Skeletal muscle tissue (tissue), 3 donors: ENCODE measurements at regions not wholly inside any gene's neighbourhood (a gene's known extent, or its start where the extent isn't known, plus 50 kb on each side); places are given as distances from the start of the nearest gene placed in this dataset.

Experiments
- H3K27ac ChIP-seq: one replicate; pipeline ENCODE4 v1.7.0; 2013; ENCODE audit warnings: mild to moderate bottlenecking, low read depth, low read length, inconsistent platforms
- H3K27me3 ChIP-seq, 3 donors: one replicate each; pipeline ENCODE4 v1.7.0; 2013; ENCODE audit warnings: low read length in 3 of 3; ENCODE audit not compliant: control insufficient read depth in 3 of 3, insufficient read depth in 3 of 3
- H3K36me3 ChIP-seq, 3 donors: one replicate each; pipeline ENCODE4 v1.7.0; 2013; ENCODE audit warnings: low read length in 3 of 3; ENCODE audit not compliant: control insufficient read depth in 3 of 3, insufficient read depth in 3 of 3
- H3K4me1 ChIP-seq, 3 donors: one replicate each; pipeline ENCODE4 v1.7.0; 2013; ENCODE audit warnings: low read length in 3 of 3, mild to moderate bottlenecking in 3 of 3; ENCODE audit not compliant: control insufficient read depth in 3 of 3, insufficient read depth in 3 of 3
- H3K4me3 ChIP-seq, 3 donors: one replicate each; pipeline ENCODE4 v1.7.0; 2013; ENCODE audit warnings: low read length in 3 of 3
- H3K9ac ChIP-seq, 3 donors: one replicate each; pipeline ENCODE4 v1.7.0; 2013; ENCODE audit warnings: low read length in 3 of 3, mild to moderate bottlenecking in 3 of 3, moderate library complexity in 2 of 3, low read depth in 1 of 3
- H3K9me3 ChIP-seq, 3 donors: one replicate each; pipeline ENCODE4 v1.7.0; 2013; ENCODE audit warnings: low read length in 3 of 3; ENCODE audit not compliant: control insufficient read depth in 3 of 3
- donor health status: Osteomylitis.

DNA sequence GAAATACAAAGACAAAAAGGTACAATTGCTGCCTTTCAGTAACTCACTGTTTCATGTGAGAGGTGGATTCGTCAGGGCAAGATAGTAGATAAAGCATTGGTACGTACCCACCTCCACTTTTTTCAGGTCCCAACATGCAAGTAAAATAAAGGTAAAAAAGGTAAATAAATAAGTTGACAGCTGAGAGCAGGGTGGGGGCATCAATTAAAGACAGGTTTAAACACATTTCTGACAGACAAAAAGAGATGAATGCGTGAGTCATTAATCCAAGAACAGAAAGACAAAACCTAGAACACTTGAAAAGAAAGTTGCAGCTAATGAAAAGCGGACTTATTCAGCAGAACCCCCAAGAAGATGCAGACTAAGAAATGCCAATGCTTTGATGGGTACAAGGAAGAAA is 979.6 kb upstream of the CDH2 start:
- Histone ChIP-seq H3K4me3 (no peak overlapping the region), H3K36me3 (no peaks in the 10 kb centered on the region), H3K9me3 (no peaks in the 10 kb centered on the region), H3K9ac (no peak overlapping the region), H3K4me1 (no peaks in the 10 kb centered on the region), H3K27me3 (no peaks in the 10 kb centered on the region), H3K27ac (no peak overlapping the region)

DNA sequence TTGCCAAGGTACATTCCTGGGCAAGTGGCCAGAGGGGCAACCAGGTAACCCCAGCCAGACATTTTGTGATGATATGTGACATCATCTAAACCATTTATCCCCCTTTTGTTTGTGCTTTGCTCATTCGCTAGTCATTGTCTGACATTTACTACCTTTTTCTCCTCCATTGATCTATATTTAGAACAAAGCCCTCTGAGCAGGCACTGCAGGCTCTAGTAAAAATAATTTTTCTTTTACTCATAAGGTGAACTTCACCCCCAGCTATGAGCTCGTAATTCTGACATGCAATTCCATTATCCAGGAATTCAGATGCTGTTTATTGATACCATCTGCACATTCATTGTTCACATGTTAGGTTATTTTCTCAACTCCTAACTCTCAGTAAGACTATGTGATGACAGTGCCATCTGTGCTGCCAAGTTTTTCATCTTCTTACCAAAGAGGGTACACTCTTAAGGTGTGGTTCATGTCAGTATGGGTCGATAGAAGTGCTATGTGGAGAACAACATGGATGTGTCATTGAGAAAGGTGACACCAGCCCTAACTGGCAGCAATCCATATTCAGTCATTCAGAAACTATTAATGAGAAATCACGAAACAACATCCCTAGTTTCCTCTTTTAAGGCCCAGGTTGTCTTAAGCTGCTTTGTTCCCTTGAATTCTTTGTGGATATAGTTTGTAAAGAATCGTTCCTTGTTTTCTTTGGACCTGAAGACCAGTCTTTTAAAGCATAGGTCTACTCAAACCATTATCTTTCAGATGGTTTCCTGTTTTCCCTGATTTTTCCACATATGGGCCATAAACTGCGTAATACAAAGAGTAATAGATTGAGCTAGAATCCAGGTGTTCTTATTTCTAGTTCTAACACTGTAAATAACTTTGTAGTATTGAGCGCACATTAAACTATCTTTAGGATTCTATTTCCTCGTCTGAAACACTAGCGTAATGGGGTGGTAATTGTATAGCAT is 978.1 kb upstream of the CDH2 start:
- no peaks in the 10 kb centered on the region for H3K9me3 ChIP-seq
- no peak overlapping the region for H3K27ac ChIP-seq
- no peaks in the 10 kb centered on the region for H3K27me3 ChIP-seq
- H3K36me3 ChIP-seq, result no peaks in the 10 kb centered on the region
- no peak overlapping the region for H3K9ac ChIP-seq
- H3K4me3 ChIP-seq, result no peak overlapping the region
- H3K4me1 ChIP-seq, result no peaks in the 10 kb centered on the region

DNA sequence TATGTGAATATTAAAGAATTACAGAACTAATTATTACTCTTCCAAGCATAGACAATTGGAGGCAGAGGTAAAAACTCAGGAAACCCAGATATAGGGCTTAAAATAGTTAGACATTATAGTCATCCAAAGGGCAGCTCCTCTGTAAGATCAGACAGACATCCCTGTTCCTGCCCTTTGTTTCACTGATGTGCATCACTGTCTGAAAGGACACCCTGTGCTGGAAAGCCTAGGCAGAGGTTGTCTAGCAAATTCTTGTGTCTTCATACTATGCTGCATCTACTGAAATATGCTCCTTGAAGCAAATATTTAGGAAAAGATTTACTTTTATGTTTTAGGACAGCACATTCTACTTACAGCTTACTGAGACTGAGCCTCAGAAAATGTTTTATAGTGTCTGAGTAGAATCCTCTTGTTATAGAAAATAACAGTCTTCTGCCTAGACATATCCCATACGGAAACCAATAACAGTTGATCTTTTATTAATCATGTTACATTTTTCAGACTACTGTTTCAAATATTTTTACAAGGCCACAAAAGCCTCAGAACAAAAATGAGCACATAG is 977.3 kb upstream of the CDH2 start:
- Histone ChIP-seq H3K4me3 (no peak overlapping the region), H3K27me3 (no peaks in the 10 kb centered on the region), H3K36me3 (no peaks in the 10 kb centered on the region), H3K9ac (no peak overlapping the region), H3K27ac (no peak overlapping the region), H3K9me3 (no peaks in the 10 kb centered on the region), H3K4me1 (no peaks in the 10 kb centered on the region)

DNA sequence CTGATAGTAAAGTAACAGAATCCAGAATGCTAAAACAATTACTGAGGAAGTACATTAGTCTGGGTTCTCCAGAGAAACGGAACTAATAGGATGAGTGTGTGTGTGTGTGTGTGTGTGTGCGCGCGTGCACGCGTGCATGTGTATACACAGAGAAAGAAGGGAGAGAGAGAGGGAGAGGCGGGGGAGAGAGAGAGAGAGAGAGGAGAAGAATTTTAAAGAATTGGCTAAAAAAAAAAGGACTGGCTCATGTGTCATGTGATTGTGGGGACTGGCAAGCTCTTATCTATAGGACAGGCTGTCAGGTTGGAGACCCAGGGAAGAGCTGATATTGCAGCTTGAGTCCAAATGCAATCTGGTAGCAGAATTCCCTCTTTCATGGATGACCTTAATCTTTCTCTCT is 976.2 kb upstream of the CDH2 start:
- no peaks in the 10 kb centered on the region for H3K4me1 ChIP-seq

DNA sequence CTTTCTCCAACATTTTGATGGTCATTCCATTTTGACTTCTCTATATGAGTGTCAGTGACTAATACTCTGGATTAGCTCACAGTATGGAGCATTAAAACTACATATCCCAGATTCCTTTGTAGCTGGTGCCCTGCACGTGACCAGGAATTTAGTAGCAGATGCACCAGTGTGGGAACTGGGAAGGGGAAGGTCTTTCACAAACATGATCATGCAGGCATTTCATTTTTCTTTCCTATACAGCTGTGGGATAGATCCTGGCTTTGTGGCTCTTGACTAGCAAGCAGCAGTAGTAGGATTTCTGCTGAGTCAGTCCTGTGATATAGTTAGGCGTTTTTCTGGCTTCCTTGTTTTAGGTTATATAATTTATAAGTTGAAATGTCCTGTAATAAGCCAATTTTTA is 971.0 kb upstream of the CDH2 start:
- Histone ChIP-seq H3K27me3 (no peaks in the 10 kb centered on the region), H3K4me3 (no peak overlapping the region), H3K9ac (no peak overlapping the region), H3K36me3 (no peaks in the 10 kb centered on the region), H3K4me1 (no peaks in the 10 kb centered on the region), H3K27ac (no peak overlapping the region), H3K9me3 (no peaks in the 10 kb centered on the region)

More for the DNA sequence above, 976.2 kb upstream of the CDH2 start:
- Histone ChIP-seq H3K27me3 (no peaks in the 10 kb centered on the region), H3K9ac (no peak overlapping the region), H3K27ac (no peak overlapping the region), H3K9me3 (no peaks in the 10 kb centered on the region), H3K4me3 (no peak overlapping the region), H3K36me3 (no peaks in the 10 kb centered on the region)

DNA sequence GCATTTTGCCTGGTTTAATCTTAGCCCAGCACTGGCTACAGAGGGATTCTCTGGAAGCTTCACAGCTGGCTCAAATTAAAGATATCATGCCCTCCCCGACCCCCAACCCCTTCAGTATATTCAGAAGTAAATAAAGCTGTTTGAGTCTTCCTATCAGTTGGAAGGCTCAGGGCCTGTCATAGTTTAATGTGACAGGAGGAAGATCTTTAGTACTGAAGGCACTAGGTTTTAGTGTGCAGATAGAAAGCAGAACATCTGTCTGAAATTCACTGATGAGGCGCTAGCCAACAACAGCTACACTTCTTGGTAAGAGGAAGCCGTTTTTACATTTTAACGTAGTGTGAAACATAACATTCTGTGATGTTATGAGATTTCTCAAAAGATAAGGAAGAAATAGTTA is 969.1 kb upstream of the CDH2 start:
- no peak overlapping the region for H3K9ac ChIP-seq
- no peaks in the 10 kb centered on the region for H3K4me1 ChIP-seq
- H3K4me3 ChIP-seq, result no peak overlapping the region
- no peak overlapping the region for H3K27ac ChIP-seq
- H3K9me3 ChIP-seq, result no peaks in the 10 kb centered on the region
- H3K36me3 ChIP-seq, result no peaks in the 10 kb centered on the region
- H3K27me3 ChIP-seq, result no peaks in the 10 kb centered on the region

DNA sequence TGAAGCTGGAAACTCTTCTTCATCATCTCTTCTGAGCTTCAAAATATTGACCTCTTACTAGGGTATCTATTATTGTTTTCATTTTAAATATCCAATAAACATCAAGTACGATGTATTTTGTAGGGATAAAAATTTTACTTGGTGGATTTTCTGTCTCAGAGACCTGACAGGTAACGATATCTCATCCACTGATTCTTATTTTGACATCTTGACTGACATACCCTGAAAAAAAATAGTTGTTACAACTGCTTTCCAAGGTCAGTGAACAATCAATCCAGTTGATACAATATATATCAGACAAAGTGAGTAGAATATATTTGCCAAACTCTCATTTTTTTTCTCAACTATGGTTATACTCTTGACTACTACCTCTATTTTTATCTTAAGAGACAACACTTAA is 963.7 kb upstream of the CDH2 start:
- Histone ChIP-seq H3K4me3 (no peak overlapping the region), H3K36me3 (no peaks in the 10 kb centered on the region), H3K27me3 (no peaks in the 10 kb centered on the region), H3K4me1 (no peaks in the 10 kb centered on the region), H3K9me3 (no peaks in the 10 kb centered on the region), H3K9ac (no peak overlapping the region), H3K27ac (no peak overlapping the region)

DNA sequence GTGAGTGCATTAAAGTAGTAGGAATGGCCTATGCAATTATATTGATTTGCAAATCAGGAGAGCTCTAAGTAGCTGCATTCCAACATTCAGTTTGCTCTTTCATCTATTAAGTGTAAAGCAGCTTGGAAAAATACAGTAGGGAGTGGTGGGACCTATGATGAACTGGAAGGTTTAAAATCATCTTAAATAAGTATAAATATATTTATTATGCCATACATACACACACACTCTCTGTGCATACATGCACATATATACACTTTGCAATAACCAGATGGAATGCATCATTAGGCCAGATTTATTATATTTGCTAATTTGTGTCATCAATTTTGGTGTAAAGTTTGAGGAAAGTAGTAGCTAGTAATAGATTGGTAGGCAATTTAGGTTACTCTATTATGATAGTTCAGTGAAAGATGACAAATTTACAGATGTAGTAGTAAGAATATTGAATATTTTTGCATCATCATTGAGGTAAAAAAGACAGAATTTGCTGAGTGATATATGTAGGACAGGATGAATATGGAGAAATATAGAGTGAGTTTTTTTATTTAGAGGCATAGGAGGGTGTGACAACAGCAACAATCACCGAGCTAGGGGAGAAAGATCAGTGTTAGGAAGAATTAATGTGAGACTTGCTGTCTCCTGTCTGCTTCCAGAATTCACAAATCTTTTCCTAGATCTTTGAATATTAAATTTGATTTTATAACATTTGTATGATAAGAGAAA is 961.0 kb upstream of the CDH2 start:
- Histone ChIP-seq H3K27me3 (no peaks in the 10 kb centered on the region), H3K9ac (no peak overlapping the region), H3K9me3 (no peaks in the 10 kb centered on the region), H3K36me3 (no peaks in the 10 kb centered on the region), H3K4me3 (no peak overlapping the region), H3K27ac (no peak overlapping the region), H3K4me1 (no peaks in the 10 kb centered on the region)

DNA sequence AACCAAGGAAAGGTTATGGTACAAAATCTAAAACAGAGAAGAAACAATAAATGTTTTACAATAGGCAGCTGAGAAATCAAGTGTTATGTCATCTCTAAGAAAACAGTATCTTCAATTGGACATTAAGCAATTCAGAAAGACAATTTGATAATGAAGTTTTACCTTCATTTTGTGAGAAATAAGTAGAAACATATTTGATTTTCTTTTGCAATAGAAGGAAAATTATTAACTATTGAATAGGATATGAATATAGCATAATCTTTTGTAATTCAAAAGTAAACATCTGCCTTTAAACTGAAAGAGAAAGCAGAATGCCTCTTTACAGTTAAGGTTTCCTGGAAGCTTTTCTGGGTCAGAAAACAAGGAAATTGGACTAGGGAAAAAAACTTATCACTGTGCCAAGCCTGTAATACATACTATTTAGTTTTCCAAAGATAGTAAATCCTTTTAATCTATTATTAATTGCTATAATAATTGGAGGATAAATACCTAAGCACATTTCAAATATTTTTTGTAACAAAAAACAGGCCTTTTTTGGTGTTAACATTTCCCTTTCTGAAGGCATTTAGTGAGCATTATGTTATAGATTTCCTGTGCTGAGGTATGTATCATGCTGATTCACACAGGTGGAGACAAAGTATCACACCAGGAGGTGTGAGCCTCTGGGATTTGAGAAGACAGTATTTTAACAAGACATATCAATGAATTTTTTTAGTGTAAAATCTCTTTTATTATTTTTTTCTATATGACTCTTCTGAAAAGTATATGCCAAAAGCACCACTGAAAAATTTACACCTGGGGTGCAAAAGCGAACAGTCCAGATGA is 947.0 kb upstream of the CDH2 start:
- Histone ChIP-seq H3K4me1 (no peaks in the 10 kb centered on the region), H3K9me3 (no peaks in the 10 kb centered on the region), H3K36me3 (no peaks in the 10 kb centered on the region), H3K27me3 (no peaks in the 10 kb centered on the region), H3K4me3 (no peak overlapping the region), H3K27ac (no peak overlapping the region), H3K9ac (no peak overlapping the region)
